MM.1S (cell line): ENCODE measurements at regions not wholly inside any gene's neighbourhood (a gene's known extent, or its start where the extent isn't known, plus 50 kb on each side); places are given as distances from the start of the nearest gene placed in this dataset.

Source experiments
- DNase-seq: peaks from one replicate; pipeline ENCODE4 v3.0.0-alpha.2; 2015
- H2AFZ ChIP-seq: fragments of 300-600 bp; sonication (generic); 2 replicates; pipeline ENCODE4 v1.6.0; 2016; ENCODE audit warnings: antibody characterized with exemption, low read length
- H3F3A ChIP-seq: fragments of 300-600 bp; sonication (generic); 2 replicates; pipeline ENCODE4 v1.6.1; 2016; ENCODE audit warnings: mild to moderate bottlenecking, antibody characterized with exemption, low read length, moderate library complexity, mixed read lengths; ENCODE audit not compliant: insufficient read depth
- H3K27ac ChIP-seq: fragments of 300-600 bp; sonication (generic); 2 replicates; pipeline ENCODE4 v1.5.1; 2016; ENCODE audit warnings: mild to moderate bottlenecking, low read length
- H3K27me3 ChIP-seq: fragments of 300-600 bp; sonication (generic); replicated peaks from 2 replicates; pipeline ENCODE4 v1.6.0; 2016; ENCODE audit warnings: low read length; ENCODE audit not compliant: insufficient read depth
- H3K36me3 ChIP-seq: fragments of 300-600 bp; sonication (generic); replicated peaks from 2 replicates; pipeline ENCODE4 v1.6.1; 2016; ENCODE audit warnings: mild to moderate bottlenecking, low read length, mixed read lengths; ENCODE audit not compliant: insufficient read depth
- H3K4me1 ChIP-seq: fragments of 300-600 bp; sonication (generic); 2 replicates; pipeline ENCODE4 v1.6.1; 2016; ENCODE audit warnings: low read length, mixed read lengths
- H3K4me2 ChIP-seq: fragments of 300-600 bp; sonication (generic); 2 replicates; pipeline ENCODE4 v1.6.0; 2016; ENCODE audit warnings: low read depth, low read length
- H3K4me3 ChIP-seq: fragments of 300-600 bp; sonication (generic); 2 replicates; pipeline ENCODE4 v1.5.1; 2016; ENCODE audit warnings: low read length, mixed read lengths
- H3K79me2 ChIP-seq: fragments of 300-600 bp; sonication (generic); 2 replicates; pipeline ENCODE4 v1.6.1; 2016; ENCODE audit warnings: mixed run types, low read length, mixed read lengths
- H3K9ac ChIP-seq: fragments of 300-600 bp; sonication (generic); 2 replicates; pipeline ENCODE4 v1.6.1; 2016; ENCODE audit warnings: low read length, mixed read lengths
- H3K9me2 ChIP-seq: fragments of 300-600 bp; sonication (generic); replicated peaks from 2 replicates; pipeline ENCODE4 v1.6.1; 2016; ENCODE audit warnings: mild to moderate bottlenecking, low read length, mixed read lengths; ENCODE audit not compliant: insufficient read depth
- H3K9me3 ChIP-seq: fragments of 300-600 bp; sonication (generic); replicated peaks from 2 replicates; pipeline ENCODE4 v1.6.1; 2016; ENCODE audit warnings: mild to moderate bottlenecking, low read length, mixed read lengths; ENCODE audit not compliant: insufficient read depth
- H4K20me1 ChIP-seq: fragments of 300-600 bp; sonication (generic); 2 replicates; pipeline ENCODE4 v1.6.1; 2016; ENCODE audit warnings: mild to moderate bottlenecking, low read length, moderate library complexity, mixed read lengths; ENCODE audit not compliant: insufficient read depth
- EZH2 ChIP-seq: fragments of 300-600 bp; sonication (generic); optimal IDR thresholded peaks from 2 replicates; pipeline ENCODE3; 2017; ENCODE audit warnings: low read depth, mild to moderate bottlenecking, antibody characterized with exemption, low read length, mixed read lengths
- EZH2phosphoT487 ChIP-seq: fragments of 300-600 bp; sonication (generic); IDR thresholded peaks from 2 replicates; pipeline ENCODE4 v1.6.1; 2018; ENCODE audit warnings: antibody characterized with exemption, low read length
- TF ChIP-seq, protein P1 (sequence below): fragments of 300-600 bp; sonication (generic); IDR thresholded peaks from 2 replicates; pipeline ENCODE4 v1.5.1; 2016; ENCODE audit warnings: antibody characterized with exemption, low read length, mixed read lengths

DNA sequence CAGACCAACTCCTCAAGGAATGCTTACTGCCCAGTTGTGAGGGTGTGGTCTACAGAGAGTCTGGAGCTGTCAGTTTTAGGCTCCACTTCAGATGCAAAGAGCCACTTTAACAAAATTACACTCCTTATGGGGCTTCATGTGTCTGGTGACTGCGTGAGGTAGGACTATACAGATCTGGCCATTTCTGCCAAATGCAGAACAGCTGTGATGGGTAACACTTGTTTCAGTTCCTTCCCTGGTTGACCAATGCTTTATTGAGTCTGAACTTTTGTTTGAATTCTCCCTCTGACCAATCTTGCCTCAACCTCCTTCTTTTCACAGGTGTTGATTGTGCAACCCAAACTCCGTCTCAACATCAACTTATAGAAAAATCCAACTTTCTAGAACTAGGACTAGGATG is 181.2 kb downstream of the OMA1 start:
- H4K20me1 ChIP-seq: no peaks in the 10 kb centered on the region
- no peaks in the 10 kb centered on the region for H3K9me2 ChIP-seq
- H3K9me3 ChIP-seq: no peaks in the 10 kb centered on the region
- H3K27ac ChIP-seq: no peak overlapping the region
- TF ChIP-seq EZH2phosphoT487: no peak
- TF ChIP-seq, protein P1, sequence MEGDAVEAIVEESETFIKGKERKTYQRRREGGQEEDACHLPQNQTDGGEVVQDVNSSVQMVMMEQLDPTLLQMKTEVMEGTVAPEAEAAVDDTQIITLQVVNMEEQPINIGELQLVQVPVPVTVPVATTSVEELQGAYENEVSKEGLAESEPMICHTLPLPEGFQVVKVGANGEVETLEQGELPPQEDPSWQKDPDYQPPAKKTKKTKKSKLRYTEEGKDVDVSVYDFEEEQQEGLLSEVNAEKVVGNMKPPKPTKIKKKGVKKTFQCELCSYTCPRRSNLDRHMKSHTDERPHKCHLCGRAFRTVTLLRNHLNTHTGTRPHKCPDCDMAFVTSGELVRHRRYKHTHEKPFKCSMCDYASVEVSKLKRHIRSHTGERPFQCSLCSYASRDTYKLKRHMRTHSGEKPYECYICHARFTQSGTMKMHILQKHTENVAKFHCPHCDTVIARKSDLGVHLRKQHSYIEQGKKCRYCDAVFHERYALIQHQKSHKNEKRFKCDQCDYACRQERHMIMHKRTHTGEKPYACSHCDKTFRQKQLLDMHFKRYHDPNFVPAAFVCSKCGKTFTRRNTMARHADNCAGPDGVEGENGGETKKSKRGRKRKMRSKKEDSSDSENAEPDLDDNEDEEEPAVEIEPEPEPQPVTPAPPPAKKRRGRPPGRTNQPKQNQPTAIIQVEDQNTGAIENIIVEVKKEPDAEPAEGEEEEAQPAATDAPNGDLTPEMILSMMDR: no peak
- TF ChIP-seq EZH2: no peak
- H3K79me2 ChIP-seq: no peaks in the 10 kb centered on the region
- H3K27me3 ChIP-seq: no peaks in the 10 kb centered on the region
- no peaks in the 10 kb centered on the region for H3K36me3 ChIP-seq
- H3K4me2 ChIP-seq: no peak overlapping the region
- no peak overlapping the region for H3K4me3 ChIP-seq
- H3K4me1 ChIP-seq: no peaks in the 10 kb centered on the region
- no peak for DNase-seq
- no peaks in the 10 kb centered on the region for H3F3A ChIP-seq
- H2AFZ ChIP-seq: no peak overlapping the region
- H3K9ac ChIP-seq: no peak overlapping the region

DNA sequence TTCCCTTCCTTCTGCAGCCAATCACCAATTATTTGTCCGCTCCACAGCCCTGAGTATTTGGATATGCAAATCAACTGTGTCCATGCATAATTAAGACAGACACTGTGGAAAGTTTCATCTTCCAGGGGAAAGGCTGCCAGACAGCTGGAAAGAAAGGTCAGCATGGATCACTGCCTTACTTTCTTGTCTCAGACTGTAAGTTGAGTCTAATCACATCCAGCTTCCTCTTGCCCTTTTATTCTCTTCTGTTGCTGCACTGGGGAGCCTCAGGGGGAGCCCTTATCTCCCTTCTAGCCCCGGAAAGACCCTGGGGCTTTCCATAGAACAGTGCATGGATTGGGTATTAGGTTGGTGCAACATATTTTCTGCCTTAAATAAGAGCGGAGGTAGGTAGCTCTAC is 182.9 kb downstream of the OMA1 start:
- no peak overlapping the region for H3K4me2 ChIP-seq

DNA sequence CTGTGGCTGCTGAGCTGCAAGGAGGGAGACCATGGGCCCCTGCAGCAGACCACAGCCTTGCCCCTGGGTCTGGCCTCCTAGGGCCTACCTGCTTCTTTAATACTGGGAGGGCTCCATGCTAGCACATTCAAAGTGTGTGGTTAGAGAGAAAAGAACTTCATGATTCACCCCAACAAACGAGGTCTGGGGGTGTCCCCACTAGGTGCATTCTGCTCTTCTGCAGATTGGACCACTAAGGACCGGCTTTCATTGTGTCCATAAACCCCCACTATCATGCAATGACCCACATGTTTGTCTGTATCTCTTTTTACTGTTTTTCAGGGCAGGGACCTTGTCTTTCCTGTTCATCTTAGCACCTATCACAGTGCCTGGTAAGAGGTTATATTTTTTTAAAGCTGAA is 185.4 kb downstream of the OMA1 start:
- no peak for DNase-seq
- no peaks in the 10 kb centered on the region for H3K27me3 ChIP-seq
- H3K9me3 ChIP-seq: no peaks in the 10 kb centered on the region
- no peak overlapping the region for H3K9ac ChIP-seq
- no peaks in the 10 kb centered on the region for H3K4me1 ChIP-seq
- H3K36me3 ChIP-seq: no peaks in the 10 kb centered on the region
- H3F3A ChIP-seq: no peaks in the 10 kb centered on the region
- H3K79me2 ChIP-seq: no peaks in the 10 kb centered on the region
- H3K4me2 ChIP-seq: no peak overlapping the region
- H3K27ac ChIP-seq: no peak overlapping the region
- H4K20me1 ChIP-seq: no peaks in the 10 kb centered on the region
- H3K9me2 ChIP-seq: no peaks in the 10 kb centered on the region
- TF ChIP-seq EZH2phosphoT487 (no peak), EZH2 (no peak)
- TF ChIP-seq, protein P1: no peak
- no peak overlapping the region for H3K4me3 ChIP-seq
- H2AFZ ChIP-seq: no peak overlapping the region

More for the DNA sequence above, 182.9 kb downstream of the OMA1 start:
- DNase-seq: no peak
- H3K9me3 ChIP-seq: no peaks in the 10 kb centered on the region
- H3K4me1 ChIP-seq: no peaks in the 10 kb centered on the region
- no peak overlapping the region for H3K4me3 ChIP-seq
- H3K36me3 ChIP-seq: no peaks in the 10 kb centered on the region
- H3K9me2 ChIP-seq: no peaks in the 10 kb centered on the region
- no peaks in the 10 kb centered on the region for H3K79me2 ChIP-seq
- no peaks in the 10 kb centered on the region for H3K27me3 ChIP-seq
- no peak for TF ChIP-seq EZH2phosphoT487
- TF ChIP-seq, protein P1: no peak
- TF ChIP-seq EZH2: no peak
- H2AFZ ChIP-seq: no peak overlapping the region
- no peak overlapping the region for H3K9ac ChIP-seq
- H3K27ac ChIP-seq: no peak overlapping the region
- no peaks in the 10 kb centered on the region for H4K20me1 ChIP-seq
- no peaks in the 10 kb centered on the region for H3F3A ChIP-seq
